D721Med (cell line): ENCODE measurements at regions not wholly inside any gene's neighbourhood (a gene's known extent, or its start where the extent isn't known, plus 50 kb on each side); places are given as distances from the start of the nearest gene placed in this dataset.
A peak's percentile ranks its signal among the peaks of the same experiment; 100 is the strongest.

ENCODE experiments used
- DNase-seq: peaks from one replicate; pipeline ENCODE4 v3.0.0; 2011; ENCODE audit warnings: low spot score; ENCODE audit not compliant: insufficient read length
- FAIRE-seq: peaks from 2 replicates; lab custom pipeline; 2011; peaks lifted over from hg19 to GRCh38; lab: Jason Lieb, UNC
- TF ChIP-seq, protein P1 (sequence below): IDR thresholded peaks from 2 replicates; pipeline ENCODE4 v1.5.1; 2012; ENCODE audit warnings: mild to moderate bottlenecking, control low read depth; ENCODE audit not compliant: insufficient read depth; ENCODE audit errors: missing control alignments

DNA sequence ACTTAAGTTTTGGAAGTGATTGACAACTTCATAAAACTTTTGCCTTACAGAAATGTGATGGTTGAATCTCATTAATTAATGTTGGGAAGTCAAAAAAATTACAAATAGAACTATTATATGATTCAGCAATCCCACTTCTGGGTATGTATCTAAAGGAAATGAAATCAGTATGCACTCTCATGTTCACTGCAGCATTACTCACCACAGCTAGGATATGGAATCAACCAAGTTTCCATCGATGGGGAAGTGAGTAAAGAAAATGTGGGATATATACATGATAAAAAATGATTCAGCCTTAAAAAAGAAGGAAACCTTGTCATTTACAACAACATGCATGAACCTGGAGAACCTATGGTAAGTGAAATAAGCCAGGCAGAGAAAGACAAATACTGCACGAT, 112.4 kb upstream of the WDR75 start:
- TF ChIP-seq, protein P1, sequence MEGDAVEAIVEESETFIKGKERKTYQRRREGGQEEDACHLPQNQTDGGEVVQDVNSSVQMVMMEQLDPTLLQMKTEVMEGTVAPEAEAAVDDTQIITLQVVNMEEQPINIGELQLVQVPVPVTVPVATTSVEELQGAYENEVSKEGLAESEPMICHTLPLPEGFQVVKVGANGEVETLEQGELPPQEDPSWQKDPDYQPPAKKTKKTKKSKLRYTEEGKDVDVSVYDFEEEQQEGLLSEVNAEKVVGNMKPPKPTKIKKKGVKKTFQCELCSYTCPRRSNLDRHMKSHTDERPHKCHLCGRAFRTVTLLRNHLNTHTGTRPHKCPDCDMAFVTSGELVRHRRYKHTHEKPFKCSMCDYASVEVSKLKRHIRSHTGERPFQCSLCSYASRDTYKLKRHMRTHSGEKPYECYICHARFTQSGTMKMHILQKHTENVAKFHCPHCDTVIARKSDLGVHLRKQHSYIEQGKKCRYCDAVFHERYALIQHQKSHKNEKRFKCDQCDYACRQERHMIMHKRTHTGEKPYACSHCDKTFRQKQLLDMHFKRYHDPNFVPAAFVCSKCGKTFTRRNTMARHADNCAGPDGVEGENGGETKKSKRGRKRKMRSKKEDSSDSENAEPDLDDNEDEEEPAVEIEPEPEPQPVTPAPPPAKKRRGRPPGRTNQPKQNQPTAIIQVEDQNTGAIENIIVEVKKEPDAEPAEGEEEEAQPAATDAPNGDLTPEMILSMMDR = no peak
- DNase-seq (no peak), FAIRE-seq (no peak)

DNA sequence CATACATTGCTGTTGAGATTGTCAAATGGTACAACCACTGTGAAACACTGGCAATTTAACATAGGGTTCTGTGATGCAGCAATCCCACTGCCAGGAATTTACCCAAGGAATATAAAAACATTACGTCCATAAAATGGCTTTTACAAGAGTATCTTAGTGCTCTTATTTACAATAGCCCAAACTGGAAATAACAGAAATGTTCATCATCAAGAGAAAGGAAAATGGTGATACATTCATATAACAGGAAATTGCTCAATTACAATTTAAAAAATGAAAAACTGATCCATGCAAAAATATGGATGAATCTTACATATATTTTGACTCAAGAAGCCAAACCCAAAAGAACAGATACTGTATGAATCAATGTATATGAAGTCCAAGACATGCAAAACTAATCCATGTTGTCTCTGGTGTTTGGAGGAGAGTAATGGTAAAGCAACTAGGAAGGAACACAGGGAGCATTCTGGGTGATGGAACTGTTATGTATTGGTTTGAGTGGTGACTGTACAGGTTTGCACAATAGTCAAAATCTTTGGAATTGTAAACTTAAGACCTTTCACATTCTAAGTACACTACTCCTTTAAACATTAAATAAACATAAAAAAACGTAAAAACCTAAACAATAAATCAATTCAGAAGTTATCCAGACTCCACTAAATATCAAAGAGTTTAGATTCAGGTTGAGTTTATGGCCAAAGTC, 104.8 kb upstream of the WDR75 start:
- TF ChIP-seq, protein P1 = no peak
- DNase-seq (no peak), FAIRE-seq (no peak)

DNA sequence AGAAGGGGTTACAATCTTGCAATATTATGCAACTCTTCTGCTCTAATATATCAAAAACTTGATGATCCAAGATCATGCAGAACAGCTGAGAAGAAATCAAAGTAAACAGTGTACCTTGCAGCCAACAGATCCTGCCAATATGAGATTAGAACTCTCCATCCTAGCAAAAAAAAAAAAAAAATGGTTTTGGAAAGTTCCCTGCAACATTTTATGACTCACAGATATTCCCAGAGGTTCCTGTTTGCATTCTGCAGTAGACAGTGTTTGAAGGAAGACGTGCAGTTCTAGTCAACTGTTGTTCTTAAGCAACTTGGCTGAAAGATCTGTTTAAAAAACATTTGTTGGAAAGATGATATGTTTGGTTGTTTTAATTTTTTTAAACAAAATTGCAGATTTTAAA, 103.6 kb upstream of the WDR75 start:
- TF ChIP-seq, protein P1 = no peak
- FAIRE-seq = no peak

DNA sequence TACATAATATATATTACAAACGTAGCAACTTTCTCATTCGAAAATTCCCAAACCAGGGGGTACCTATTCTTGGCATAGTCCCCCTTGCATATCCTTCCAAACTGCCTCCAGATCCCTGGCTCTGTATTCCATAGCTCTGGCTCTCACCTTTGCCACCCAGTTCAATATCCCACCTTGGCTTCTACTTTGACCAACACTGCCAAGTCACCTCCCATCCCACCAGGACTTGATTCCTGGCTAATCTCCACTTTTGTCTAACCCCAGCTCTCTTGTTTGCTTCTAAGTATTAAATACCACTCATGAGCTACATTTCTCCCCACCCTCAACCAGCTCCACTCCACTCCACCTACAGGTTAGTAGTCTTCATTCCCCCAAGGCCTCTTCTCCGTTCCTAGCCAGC, 103.2 kb upstream of the WDR75 start:
- FAIRE-seq (no peak), DNase-seq (no peak)
- TF ChIP-seq, protein P1 = no peak

More for the DNA sequence above, 103.6 kb upstream of the WDR75 start:
- no peak for DNase-seq

DNA sequence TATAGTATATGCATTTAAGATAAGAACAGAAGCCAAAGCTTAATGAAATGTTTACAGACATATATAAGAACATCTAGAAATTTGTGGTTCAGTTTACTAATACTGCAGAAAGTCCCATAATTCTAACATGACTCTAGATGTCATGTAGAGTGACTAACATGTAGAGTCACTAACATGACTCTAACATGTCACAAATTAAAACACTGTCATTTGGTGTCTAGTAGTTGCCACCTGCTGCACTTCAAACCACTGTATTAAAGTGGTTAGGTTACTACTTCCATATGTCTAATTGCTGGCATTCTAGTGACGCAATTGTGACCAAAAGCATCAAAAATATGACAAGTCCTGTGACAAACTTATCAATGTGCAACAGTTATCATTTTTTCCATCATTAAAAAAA, 100.2 kb upstream of the WDR75 start:
- DNase-seq = no peak
- TF ChIP-seq, protein P1 = no peak
- FAIRE-seq = no peak

DNA sequence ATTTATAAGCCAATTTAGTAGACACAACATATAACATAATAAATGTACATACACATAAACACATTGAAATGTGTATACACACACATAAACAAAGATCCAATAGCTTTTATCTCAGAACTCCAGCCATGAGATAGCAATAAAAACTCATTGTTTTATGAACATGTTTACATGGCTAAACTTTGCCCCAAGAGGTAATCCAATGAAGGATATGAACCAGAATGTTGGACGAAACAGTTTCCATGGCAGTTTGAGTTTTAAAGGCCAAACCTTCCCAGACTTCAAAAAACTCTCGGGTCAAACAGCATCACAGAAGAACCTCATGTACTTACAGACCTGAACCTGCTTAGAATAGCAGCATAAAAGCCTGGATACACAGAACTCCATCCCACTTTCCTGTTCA, 97.2 kb upstream of the WDR75 start:
- TF ChIP-seq, protein P1 = no peak
- no peak for FAIRE-seq
- no peak for DNase-seq

DNA sequence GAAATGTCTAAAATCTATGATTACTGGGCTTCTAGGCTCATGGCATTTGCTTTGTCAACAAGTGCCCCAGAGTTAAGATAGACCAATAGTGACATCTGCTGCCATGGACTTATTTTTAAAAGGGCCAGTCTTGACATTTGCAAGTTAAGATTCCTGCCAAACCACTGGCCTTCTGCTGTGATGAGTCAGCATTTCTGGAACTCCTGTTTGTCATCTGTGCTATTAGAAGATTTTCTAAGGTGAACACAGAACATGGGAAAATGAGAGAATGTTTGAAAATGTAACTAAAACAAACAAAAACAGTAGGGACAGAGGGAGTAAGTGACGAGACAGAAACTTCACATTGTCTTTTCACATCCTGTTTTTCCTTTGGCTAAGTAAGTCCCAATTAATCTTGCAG, 93.7 kb upstream of the WDR75 start:
- no peak for DNase-seq
- FAIRE-seq = no peak
- TF ChIP-seq, protein P1 = peak; percentile 22
